GM12878 (cell line): ENCODE measurements at regions not wholly inside any gene's neighbourhood (a gene's known extent, or its start where the extent isn't known, plus 50 kb on each side); places are given as distances from the start of the nearest gene placed in this dataset.

ENCODE experiments used
- EP300 ChIP-seq, 2 experiments: fragments of 150-350 bp in 1 of 2; IDR thresholded peaks; 2 replicates each; pipeline ENCODE4 v1.6.1; 2011 to 2012; ENCODE audit warnings: low read depth in 2 of 2, low read length in 2 of 2, borderline replicate concordance in 1 of 2, improper control_type of control experiment in 1 of 2, inconsistent platforms in 1 of 2; ENCODE audit not compliant: control insufficient read depth in 1 of 2
- EZH2 ChIP-seq: IDR thresholded peaks from 2 replicates; pipeline ENCODE4 v1.6.1; 2012; ENCODE audit warnings: low read depth, mild to moderate bottlenecking, control low read depth, inconsistent platforms, low read length, borderline replicate concordance; ENCODE audit not compliant: control insufficient read depth
- POLR2AphosphoS2 ChIP-seq: IDR thresholded peaks from 2 replicates; pipeline ENCODE4 v1.6.1; 2011; ENCODE audit warnings: low read depth, mild to moderate bottlenecking, low read length, improper control_type of control experiment, moderate library complexity
- RFX5 ChIP-seq: IDR thresholded peaks from 2 replicates; pipeline ENCODE4 v1.6.1; 2011; ENCODE audit warnings: low read depth, low read length, improper control_type of control experiment
- SMAD1 ChIP-seq: fragments of 450-650 bp; IDR thresholded peaks from 2 replicates; pipeline ENCODE4 v1.6.1; 2018; ENCODE audit warnings: mild to moderate bottlenecking, low read depth; ENCODE audit not compliant: partially characterized antibody
- SPI1 ChIP-seq: IDR thresholded peaks from 2 replicates; pipeline ENCODE4 v1.6.1; 2011; ENCODE audit warnings: low read depth, mild to moderate bottlenecking, low read length, moderate library complexity, borderline replicate concordance; ENCODE audit not compliant: insufficient read depth
- TF ChIP-seq, protein P1 (sequence below): fragments of 450-650 bp; formaldehyde crosslinking; IDR thresholded peaks from 2 replicates; pipeline ENCODE4 v1.5.0; 2022; ENCODE audit warnings: mild to moderate bottlenecking, missing genetic modification characterization
- TF ChIP-seq, protein P2 (sequence below), 3 experiments: IDR thresholded peaks in 2 of 3; conservative IDR thresholded peaks in 1 of 3; 2 replicates each; pipeline ENCODE4 v1.5.1; 2011; ENCODE audit warnings: low read depth in 3 of 3, low read length in 3 of 3, mild to moderate bottlenecking in 3 of 3, control low read depth in 2 of 3, moderate library complexity in 2 of 3, inconsistent platforms in 1 of 3, mixed read lengths in 1 of 3; ENCODE audit not compliant: control insufficient read depth in 2 of 3, insufficient read depth in 1 of 3; ENCODE audit errors: extremely low read depth in 1 of 3

DNA sequence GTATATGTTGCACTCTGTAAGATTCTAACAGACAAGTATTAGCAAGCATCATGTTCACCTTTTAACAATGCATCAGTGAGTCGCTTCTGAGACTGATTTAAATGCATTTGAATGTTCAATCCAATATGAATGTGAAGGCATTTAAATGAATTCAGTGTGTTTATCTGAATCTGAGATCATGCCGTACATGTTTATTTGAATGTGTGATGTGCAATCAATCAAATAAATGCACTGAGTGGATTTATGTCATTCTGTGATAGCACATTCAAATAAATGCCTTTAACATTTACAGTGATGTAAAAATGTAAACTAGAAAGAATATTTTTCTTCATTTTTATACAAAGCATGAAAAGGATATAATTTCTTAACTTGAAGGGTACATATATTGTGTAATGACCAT, 1063.5 kb upstream of the NUDT12 start:
- TF ChIP-seq EP300 (IDR thresholded peaks at IDR 0.05; ENCODE audit: borderline replicate concordance in 1 of 2, control insufficient read depth in 1 of 2, low read depth in 2 of 2, low read length in 2 of 2), result no peak
- TF ChIP-seq, protein P1, sequence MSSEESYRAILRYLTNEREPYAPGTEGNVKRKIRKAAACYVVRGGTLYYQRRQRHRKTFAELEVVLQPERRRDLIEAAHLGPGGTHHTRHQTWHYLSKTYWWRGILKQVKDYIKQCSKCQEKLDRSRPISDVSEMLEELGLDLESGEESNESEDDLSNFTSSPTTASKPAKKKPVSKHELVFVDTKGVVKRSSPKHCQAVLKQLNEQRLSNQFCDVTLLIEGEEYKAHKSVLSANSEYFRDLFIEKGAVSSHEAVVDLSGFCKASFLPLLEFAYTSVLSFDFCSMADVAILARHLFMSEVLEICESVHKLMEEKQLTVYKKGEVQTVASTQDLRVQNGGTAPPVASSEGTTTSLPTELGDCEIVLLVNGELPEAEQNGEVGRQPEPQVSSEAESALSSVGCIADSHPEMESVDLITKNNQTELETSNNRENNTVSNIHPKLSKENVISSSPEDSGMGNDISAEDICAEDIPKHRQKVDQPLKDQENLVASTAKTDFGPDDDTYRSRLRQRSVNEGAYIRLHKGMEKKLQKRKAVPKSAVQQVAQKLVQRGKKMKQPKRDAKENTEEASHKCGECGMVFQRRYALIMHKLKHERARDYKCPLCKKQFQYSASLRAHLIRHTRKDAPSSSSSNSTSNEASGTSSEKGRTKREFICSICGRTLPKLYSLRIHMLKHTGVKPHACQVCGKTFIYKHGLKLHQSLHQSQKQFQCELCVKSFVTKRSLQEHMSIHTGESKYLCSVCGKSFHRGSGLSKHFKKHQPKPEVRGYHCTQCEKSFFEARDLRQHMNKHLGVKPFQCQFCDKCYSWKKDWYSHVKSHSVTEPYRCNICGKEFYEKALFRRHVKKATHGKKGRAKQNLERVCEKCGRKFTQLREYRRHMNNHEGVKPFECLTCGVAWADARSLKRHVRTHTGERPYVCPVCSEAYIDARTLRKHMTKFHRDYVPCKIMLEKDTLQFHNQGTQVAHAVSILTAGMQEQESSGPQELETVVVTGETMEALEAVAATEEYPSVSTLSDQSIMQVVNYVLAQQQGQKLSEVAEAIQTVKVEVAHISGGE, result no peak
- no peak for TF ChIP-seq SPI1
- TF ChIP-seq EZH2, result no peak
- TF ChIP-seq, protein P2, sequence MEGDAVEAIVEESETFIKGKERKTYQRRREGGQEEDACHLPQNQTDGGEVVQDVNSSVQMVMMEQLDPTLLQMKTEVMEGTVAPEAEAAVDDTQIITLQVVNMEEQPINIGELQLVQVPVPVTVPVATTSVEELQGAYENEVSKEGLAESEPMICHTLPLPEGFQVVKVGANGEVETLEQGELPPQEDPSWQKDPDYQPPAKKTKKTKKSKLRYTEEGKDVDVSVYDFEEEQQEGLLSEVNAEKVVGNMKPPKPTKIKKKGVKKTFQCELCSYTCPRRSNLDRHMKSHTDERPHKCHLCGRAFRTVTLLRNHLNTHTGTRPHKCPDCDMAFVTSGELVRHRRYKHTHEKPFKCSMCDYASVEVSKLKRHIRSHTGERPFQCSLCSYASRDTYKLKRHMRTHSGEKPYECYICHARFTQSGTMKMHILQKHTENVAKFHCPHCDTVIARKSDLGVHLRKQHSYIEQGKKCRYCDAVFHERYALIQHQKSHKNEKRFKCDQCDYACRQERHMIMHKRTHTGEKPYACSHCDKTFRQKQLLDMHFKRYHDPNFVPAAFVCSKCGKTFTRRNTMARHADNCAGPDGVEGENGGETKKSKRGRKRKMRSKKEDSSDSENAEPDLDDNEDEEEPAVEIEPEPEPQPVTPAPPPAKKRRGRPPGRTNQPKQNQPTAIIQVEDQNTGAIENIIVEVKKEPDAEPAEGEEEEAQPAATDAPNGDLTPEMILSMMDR (IDR thresholded peaks at IDR 0.05 in 2 of 3, conservative IDR thresholded peaks at IDR 0.05 in 1 of 3; ENCODE audit: control insufficient read depth in 2 of 3, extremely low read depth in 1 of 3, insufficient read depth in 1 of 3, low read depth in 3 of 3, low read length in 3 of 3), result no peak
- no peak for TF ChIP-seq POLR2AphosphoS2
- no peak for TF ChIP-seq RFX5
- no peak for TF ChIP-seq SMAD1
